SW 1271 (cell line): ENCODE measurements at regions not wholly inside any gene's neighbourhood (a gene's known extent, or its start where the extent isn't known, plus 50 kb on each side); places are given as distances from the start of the nearest gene placed in this dataset.
"Not testable (repeated sequence)": the region's sequence is repeated elsewhere in the genome, so short reads cannot be mapped to it uniquely, and the experiment has no call there.

Source experiments
- DNase-seq, 2 experiments: peaks; one replicate each; lab custom pipeline; 2025; lab: John Stamatoyannopoulos, UW

- DNase-seq = no peak
Observed at GRCh38 chr2:122808286-122808969, 1053.0 kb downstream of the TSN start.

GRCh38 chr2:122812214-122812613 is 1056.8 kb downstream of the TSN start:
- DNase-seq = not testable (repeated sequence)

- DNase-seq = no peak
Observed at GRCh38 chr2:122815120-122815519, 1059.7 kb downstream of the TSN start.

GRCh38 chr2:122816803-122817202 is 1061.4 kb downstream of the TSN start:
- DNase-seq = no peak

- DNase-seq = no peak
Observed at GRCh38 chr2:122822319-122822718, 1066.9 kb downstream of the TSN start.

- DNase-seq = no peak
Observed at GRCh38 chr2:122830157-122830556, 1074.7 kb downstream of the TSN start.

GRCh38 chr2:122831649-122832048 is 1076.2 kb downstream of the TSN start:
- DNase-seq = no peak

GRCh38 chr2:122843503-122843902 is 1088.1 kb downstream of the TSN start:
- DNase-seq = no peak

- DNase-seq = no peak
Observed at GRCh38 chr2:122851161-122851560, 1095.7 kb downstream of the TSN start.

- DNase-seq = no peak
Observed at GRCh38 chr2:122851972-122852531, 1096.6 kb downstream of the TSN start.

GRCh38 chr2:122856696-122857095 is 1101.2 kb downstream of the TSN start:
- no peak for DNase-seq

GRCh38 chr2:122858075-122858702 is 1102.7 kb downstream of the TSN start:
- no peak for DNase-seq

GRCh38 chr2:122858813-122859212 is 1103.4 kb downstream of the TSN start:
- no peak for DNase-seq

GRCh38 chr2:122859260-122859659 is 1103.8 kb downstream of the TSN start:
- no peak for DNase-seq

- no peak for DNase-seq
Observed at GRCh38 chr2:122863532-122863931, 1108.1 kb downstream of the TSN start.

- no peak for DNase-seq
Observed at GRCh38 chr2:122864728-122865127, 1109.3 kb downstream of the TSN start.

- no peak for DNase-seq
Observed at GRCh38 chr2:122866095-122866494, 1110.6 kb downstream of the TSN start.

GRCh38 chr2:122867941-122868340 is 1112.5 kb downstream of the TSN start:
- no peak for DNase-seq

GRCh38 chr2:122868646-122869275 is 1113.3 kb downstream of the TSN start:
- DNase-seq = no peak

- no peak for DNase-seq
Observed at GRCh38 chr2:122873951-122874350, 1118.5 kb downstream of the TSN start.

- DNase-seq = no peak
Observed at GRCh38 chr2:122875091-122875865, 1119.8 kb downstream of the TSN start.

- DNase-seq = no peak
Observed at GRCh38 chr2:122883849-122884248, 1128.4 kb downstream of the TSN start.
